ENCODE measurements at regions not wholly inside any gene's neighbourhood (a gene's known extent, or its start where the extent isn't known, plus 50 kb on each side); places are given as distances from the start of the nearest gene placed in this dataset.
A peak's percentile ranks its signal among the peaks of the same experiment; 100 is the strongest.
"Not testable (repeated sequence)": the region's sequence is repeated elsewhere in the genome, so short reads cannot be mapped to it uniquely, and the experiment has no call there.

- peak; percentile 43 for DNase-seq (ENCODE audit: low read depth)
These were observed 100.0 kb upstream of the EDEM3 start for GRCh38 chr1:184854496-184855140.

- no peak for DNase-seq (ENCODE audit: low read depth)
These were observed 99.4 kb upstream of the EDEM3 start for GRCh38 chr1:184854036-184854435.

- DNase-seq (ENCODE audit: low read depth) = no peak
These were observed 97.4 kb upstream of the EDEM3 start for GRCh38 chr1:184851822-184852746.

DNA sequence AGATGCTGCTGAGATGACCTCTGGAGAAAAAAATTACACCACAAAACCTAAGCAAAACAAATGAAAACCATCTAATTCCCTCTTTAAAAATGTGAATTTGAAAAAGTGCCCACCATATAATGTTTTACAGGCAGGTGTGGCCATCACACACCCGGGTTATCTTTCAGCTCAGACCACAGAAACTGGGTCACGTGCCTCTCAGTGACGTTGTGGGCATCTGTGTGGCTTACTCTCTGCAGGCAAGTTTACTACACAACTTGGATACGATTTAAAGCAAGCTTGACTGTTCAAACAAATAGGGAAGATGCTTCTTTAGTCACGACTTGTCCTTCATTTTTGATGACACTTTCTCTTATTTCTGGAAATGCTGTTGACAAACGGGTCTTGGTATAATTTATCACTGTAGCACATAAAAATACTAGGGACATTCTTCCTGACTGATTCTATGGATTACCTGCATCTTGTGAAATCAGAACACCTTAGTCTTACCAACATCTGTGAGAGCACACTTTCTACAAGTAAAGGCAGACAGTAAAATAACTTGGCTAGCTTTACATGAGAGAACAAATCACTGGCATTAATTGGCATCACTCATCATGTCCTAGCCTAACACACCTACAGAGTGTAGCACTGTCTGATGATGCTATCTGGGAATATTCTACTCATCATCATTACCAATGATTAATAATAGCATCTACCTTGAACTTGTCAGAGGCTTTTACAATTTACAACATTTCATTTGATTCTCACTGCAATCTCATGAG, 89.3 kb upstream of the EDEM3 start:
- DNase-seq (ENCODE audit: low read depth) = no peak

GRCh38 chr1:184840596-184840995, 85.9 kb upstream of the EDEM3 start:
- DNase-seq (ENCODE audit: low read depth) = no peak

DNA sequence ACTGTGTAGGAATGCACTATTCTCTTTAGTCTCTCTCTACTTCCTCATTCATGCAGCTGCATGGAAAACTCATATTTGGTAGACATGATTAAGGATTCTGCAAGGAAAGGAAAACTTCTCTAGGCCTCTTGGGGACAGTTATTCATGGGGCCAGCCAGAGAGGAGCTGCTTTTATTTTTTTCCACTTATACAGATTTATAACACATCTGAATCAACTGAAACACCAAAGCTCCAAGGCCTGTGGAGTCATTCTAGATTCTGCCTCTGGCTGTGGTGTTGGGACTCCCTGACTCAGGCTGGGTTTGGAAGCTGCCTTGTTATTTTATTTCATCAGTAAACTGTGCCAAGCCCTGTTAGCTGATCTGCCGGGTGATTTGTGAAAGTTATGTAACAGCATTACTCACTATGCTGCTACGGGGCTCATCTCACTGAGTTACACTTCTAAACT, 83.9 kb upstream of the EDEM3 start:
- DNase-seq (ENCODE audit: low read depth) = peak; percentile 91

DNA sequence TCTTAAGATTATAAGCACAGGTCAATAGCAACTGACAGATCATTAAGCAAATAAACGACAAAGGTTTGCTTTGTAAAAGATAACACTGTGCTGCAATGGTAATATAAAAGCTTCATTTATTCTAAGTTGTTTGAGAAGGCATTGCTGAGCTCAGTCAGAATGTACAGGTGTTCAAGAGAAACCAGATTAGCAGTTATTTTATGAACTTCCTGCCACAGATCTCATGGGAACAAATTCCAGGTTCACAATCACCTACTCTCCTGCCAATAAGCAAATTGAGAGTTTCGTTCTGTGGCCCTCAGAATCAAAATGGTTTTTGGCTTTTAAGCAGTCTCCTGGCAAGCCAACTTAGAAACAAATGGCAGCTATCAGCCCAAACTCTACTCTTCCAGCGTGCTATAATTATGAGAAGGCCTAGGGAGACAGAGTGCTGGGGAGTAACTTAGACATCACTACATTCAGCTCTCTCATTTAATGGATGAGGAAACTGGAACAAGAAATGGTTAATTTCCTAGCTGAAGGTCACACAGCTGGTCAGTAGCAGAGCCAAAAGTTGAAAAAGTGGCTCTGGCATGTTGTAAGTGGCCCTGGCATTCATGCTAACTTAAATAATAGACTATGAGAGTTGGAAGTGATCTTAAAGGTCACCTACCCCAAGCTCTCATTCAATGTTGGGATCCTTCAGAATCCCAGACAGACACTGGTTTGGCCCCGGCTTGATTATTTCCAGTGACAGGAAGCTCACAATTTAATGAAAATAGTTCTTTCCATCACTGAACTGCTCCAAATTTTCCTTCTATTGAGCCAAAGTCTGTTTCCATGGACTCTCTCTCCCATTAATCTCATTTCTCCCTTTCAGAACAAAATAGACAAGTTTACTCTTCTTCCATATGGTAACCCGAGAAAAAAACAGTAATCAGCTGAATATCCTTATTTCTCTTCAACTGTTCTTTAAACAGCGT, 82.6 kb upstream of the EDEM3 start:
- DNase-seq (ENCODE audit: low read depth) = no peak

- peak; percentile 52 for DNase-seq (ENCODE audit: low read depth)
These were observed 81.5 kb upstream of the EDEM3 start for GRCh38 chr1:184836141-184836540.

DNA sequence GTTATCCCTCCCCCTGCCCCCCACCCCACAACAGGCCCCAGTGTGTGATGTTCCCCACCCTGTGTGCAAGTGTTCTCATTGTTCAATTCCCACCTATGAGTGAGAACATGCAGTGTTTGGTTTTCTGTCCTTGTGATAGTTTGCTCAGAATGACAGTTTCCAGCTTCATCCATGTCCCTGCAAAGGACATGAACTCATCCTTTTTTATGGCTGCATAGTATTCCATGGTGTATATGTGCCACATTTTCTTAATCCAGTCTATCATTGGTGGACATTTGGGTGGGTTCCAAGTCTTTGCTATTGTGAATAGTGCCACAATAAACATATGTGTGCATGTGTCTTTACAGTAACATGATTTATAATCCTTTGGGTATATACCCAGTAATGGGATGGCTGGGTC, 79.3 kb upstream of the EDEM3 start:
- DNase-seq (ENCODE audit: low read depth) = not testable (repeated sequence)

- DNase-seq (ENCODE audit: low read depth) = no peak
These were observed 77.9 kb upstream of the EDEM3 start for GRCh38 chr1:184832517-184832916.

DNA sequence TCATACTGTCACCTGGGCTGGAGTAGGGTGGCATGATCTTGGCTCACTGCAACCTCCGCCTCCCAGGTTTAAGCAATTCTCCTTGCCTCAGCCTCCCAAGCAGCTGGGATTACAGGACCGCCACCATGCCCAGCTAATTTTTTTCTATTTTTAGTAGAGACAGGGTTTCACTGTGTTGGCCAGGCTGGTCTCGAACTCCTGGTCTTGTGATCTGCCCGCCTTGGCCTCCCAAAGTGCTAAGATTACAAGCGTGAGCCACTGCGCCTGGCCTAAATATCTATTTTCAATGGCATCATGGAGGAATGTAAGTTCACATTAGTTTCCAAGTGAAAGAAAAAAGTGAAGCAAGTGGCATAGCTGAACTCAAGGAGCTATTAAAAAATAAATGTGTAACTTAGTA, 74.8 kb upstream of the EDEM3 start:
- DNase-seq (ENCODE audit: low read depth) = not testable (repeated sequence)

DNA sequence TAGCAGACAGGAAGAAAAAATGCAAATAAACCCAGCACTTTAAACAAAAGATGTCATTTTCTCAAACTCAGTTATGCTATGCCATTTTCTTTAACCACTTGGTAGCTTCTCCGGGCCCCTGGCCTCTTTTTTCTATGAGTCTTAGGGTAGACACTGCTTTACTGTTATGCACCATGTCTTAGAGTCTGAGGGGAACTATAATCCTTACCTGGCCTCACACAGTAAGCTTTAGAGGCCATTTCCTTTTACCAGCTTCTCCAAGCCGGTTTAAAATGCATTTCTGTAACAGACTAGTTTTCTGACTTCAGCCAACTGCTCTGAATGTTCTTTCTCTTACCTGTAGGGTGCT, 73.7 kb upstream of the EDEM3 start:
- DNase-seq (ENCODE audit: low read depth) = no peak

DNA sequence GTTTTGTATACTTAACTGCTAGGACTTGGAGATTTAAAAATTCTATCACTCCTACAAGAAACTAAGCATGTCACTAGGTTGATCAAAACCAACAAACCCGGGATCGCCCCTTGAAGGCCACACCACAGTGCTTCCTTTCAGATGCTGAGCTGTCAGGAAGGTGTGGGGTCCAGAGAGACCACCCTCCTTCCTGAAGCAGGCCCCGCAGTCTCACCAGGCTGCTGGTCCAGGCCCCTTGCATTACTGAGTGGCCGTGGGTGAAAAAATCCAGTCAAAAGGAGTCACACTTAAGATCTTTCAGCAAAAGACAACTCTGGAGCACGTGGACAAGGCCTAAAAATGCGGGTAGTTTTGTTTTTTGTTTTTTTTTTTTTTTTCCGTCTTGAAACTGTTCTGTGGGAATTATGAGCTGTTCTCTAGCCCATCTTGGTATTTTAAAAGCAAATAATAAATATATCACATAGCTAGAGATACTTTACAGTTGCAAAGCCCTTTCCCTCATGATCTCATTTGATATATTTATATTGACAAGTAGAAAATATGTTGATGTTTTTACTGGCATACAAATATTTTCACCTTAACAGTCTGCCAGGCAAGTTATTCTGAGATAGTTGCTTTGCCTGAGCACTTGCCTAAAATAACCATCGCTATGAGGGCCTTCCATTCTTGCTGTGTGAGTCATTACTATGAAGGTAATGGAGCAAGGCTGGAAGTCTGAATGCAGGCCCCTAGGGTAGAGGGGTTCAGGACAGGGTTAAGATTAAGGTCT, 73.1 kb upstream of the EDEM3 start:
- peak; percentile 35 for DNase-seq (ENCODE audit: low read depth)

GRCh38 chr1:184826001-184826400, 71.3 kb upstream of the EDEM3 start:
- no peak for DNase-seq (ENCODE audit: low read depth)

GRCh38 chr1:184825571-184825970, 70.9 kb upstream of the EDEM3 start:
- DNase-seq (ENCODE audit: low read depth) = no peak

DNA sequence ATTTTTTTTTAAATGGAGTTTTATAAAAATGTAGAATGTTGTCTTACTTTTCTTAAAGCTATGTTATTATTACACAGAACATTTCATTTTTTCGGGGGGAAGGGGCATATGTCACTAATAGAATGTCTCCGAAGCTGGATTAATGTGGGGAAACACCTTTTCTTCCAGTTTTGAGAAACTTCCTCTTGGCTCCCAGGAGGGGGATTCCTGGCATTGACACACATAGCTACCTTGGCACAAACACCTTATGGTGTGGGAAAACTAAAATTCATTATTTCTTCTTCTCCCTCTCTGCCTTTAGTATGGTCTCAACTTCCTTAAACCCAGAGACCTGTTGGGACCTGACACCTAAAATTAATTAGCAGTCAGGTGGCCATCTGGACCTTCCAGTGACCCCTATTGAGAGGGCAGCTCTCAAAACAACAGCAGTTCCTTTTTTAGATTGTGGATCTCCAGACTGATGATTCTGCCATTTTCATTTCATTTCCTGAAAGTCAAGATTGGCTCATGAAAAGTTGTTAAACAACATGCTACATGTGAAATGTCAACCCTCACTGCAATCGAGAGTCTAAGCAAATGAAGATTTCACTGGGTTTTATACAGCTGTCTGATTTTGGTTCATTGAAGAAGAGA, 70.1 kb upstream of the EDEM3 start:
- no peak for DNase-seq (ENCODE audit: low read depth)

DNA sequence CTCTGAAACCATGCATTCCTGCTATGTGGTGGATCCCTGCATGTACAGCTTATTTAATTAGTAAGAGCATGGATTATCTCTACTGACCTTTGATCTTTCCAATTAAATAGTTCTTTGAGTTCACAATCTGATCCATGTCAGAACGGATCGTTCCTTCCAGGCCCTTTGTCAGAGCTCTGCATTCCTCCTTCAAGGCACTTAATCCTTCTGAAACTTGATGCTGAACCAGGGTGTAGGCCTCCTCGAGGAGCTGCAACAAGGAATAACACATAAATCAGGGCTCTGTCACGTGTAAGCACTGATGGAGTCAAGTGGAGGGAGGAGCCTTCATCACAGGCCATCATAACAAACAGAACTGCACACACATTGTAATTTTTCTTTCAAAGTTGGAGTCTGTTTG, 68.4 kb upstream of the EDEM3 start:
- no peak for DNase-seq (ENCODE audit: low read depth)

GRCh38 chr1:184822267-184822666, 67.6 kb upstream of the EDEM3 start:
- DNase-seq (ENCODE audit: low read depth) = no peak

DNA sequence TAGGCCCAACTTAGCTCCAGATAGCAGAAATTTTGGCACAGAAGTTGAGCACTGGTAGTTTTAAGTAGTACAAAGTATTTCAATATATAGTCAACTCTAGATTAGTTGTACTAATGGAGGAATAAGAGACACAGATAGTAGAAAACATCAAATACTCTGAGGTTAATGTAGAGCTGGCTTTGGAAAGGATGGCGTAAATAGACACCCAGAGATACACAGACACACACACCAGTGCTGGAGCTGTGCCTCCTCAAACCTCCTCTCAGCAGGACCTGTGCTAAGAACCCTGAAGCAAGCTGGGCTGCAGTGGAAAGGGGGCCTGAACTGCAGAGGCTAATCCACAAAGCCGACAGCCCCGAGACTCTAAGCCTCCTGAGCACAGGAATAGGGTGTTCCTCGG, 67.0 kb upstream of the EDEM3 start:
- no peak for DNase-seq (ENCODE audit: low read depth)

DNA sequence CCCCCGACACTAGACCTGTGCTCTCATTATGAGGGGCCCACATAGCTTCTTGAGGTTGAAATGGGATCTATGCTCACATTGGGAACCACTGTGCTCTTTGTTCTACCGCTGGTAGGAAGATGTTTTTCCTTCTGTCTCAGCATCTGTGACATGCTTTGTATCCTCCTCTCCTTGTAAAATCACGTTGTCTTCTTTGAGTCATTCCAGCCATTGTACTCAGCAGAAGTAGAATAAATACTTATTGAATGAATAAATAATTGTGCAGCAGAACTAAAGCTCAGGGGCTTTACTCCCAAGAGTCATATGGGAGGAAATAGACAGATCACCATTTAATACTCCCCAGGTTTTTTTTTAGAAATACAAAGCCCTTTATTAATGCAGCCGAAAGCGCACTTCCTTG, 66.3 kb upstream of the EDEM3 start:
- no peak for DNase-seq (ENCODE audit: low read depth)
